GM12864 (cell line): ENCODE measurements at regions not wholly inside any gene's neighbourhood (a gene's known extent, or its start where the extent isn't known, plus 50 kb on each side); places are given as distances from the start of the nearest gene placed in this dataset.

Experiments used
- DNase-seq: peaks from one replicate; pipeline ENCODE4 v3.0.0-alpha.2; 2011; ENCODE audit warnings: low read depth
- H3K4me3 ChIP-seq: 2 replicates; pipeline ENCODE4 v1.5.1; 2011; ENCODE audit warnings: mild to moderate bottlenecking, low read depth, low read length, control low read depth
- CTCF ChIP-seq: IDR thresholded peaks from 2 replicates; pipeline ENCODE4 v1.5.1; 2011; ENCODE audit warnings: low read depth, mild to moderate bottlenecking, moderate library complexity, low read length, control low read depth, inconsistent platforms; ENCODE audit errors: missing control alignments

DNA sequence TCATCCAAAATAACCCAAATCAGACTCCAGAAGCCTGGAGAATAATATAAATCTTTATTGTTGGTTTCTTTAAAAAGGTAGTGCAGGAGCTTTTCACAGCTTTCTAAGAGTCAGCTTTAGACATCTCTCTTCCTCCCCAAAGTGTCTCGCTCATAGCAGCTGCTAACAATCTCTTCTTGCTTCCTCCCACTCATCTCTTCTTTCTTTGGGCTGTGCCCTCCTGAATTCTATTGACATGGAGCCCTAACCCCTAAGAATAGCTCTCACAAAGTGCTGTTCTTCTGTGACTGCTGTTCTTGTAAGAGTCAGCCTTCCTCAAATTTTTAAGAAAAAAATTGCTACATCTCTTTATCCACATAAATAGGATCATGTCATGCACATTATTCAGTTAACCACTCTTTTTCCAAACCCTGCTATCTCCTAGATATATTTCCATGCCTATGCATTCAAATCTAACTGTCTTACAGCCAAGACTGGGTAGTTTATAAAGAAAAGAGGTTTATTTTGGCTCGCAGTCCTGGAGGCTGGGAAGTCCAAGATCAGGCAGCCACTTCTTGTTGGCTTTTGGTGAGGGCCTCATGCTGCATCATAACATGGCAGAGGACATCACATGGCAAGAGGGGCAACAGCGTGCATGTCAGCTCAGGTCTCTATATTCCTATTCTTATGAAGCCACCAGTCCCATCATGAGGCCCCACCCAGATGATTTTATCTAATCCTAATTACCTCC, 301.0 kb upstream of the POU3F1 start:
- no peak for TF ChIP-seq CTCF
- DNase-seq = no peak
- no peak overlapping the region for H3K4me3 ChIP-seq

DNA sequence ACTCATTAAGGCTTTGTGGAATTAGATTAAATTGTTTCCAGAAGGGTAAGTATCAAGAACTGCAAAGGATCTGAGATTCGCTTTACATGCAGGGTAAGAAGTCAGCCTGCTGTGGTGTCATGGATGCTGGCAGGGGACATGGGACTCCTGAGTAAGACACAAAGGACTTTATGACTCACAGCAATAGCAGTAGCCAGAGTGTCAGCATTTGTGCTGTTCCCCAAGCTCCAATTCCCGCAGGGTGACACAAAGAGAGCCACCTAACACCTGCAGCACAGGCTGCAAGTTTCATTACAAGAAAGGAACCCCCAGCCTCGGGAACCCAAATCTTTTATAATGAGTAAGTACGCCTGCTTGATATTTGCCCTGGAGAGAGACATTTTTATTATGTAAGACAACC, 298.1 kb upstream of the POU3F1 start:
- DNase-seq = no peak
- TF ChIP-seq CTCF = no peak
- H3K4me3 ChIP-seq = no peak overlapping the region

GRCh38 chr1:38341694-38342093, 295.1 kb upstream of the POU3F1 start:
- DNase-seq = no peak
- no peak for TF ChIP-seq CTCF
- H3K4me3 ChIP-seq = no peak overlapping the region

DNA sequence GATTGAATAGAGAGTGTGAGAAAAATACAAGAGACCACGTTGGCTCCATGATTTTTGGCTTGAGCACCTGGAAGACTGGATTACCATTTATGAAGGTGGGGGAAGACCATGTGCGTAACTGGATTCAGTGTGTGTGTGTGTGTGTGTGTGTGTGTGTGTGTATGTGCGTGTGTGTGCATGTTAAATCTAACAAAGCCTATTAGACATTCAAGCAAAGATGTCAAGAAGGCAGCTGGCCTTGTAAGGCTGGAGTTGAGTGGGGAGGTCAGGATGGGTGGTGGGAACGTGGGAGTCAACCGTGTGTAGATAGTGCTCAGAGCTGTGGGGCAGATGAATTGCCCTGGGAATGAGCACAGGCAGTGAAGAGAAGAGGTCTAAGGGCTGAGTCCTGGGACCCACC, 293.8 kb upstream of the POU3F1 start:
- H3K4me3 ChIP-seq = no peak overlapping the region
- DNase-seq = no peak
- no peak for TF ChIP-seq CTCF

DNA sequence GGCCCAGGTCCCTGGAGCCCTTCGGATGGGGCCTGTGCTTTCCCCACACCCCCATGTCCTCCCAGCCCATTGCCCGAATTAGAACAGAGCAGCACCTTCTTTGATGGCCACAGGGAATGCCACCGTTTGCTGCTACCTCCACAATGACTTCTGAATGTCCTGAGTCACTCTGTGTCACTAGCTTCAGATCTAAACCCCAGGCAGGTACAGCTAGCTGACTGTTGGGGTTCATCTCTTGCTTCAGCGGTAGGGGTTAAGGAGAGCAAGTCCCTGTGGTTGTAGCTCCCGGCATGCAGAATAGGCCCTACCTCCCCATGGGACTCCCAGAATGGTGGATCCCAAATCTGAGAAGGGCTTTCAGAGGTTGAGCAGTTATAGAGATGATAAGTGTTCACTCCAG, 291.1 kb upstream of the POU3F1 start:
- TF ChIP-seq CTCF = no peak
- H3K4me3 ChIP-seq = no peak overlapping the region
- DNase-seq = no peak

DNA sequence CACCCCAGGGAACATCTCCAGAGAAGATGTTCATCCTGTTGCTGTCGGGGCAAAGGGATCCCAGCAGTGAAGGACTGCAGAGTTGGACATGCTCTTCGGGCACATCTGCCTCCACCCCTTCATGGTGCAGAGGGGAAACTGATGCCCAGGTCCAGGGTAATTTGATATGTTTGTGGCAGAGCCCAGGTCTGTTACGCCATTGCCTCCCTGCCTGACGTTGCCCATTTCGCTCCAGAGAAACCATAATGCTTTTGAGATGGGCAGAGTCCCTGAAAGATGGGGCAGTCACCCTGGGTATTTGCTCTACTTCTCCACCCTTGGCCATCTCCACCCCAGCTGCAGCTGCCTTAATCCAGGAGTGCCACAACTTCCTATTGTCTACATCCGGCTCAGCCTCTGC, 290.4 kb upstream of the POU3F1 start:
- H3K4me3 ChIP-seq = no peak overlapping the region
- no peak for TF ChIP-seq CTCF
- DNase-seq = no peak

- TF ChIP-seq CTCF = no peak
- no peak overlapping the region for H3K4me3 ChIP-seq
- DNase-seq = no peak
Observed at GRCh38 chr1:38336301-38336923, 289.8 kb upstream of the POU3F1 start.
